HG03280 (cell line): ENCODE measurements at regions not wholly inside any gene's neighbourhood (a gene's known extent, or its start where the extent isn't known, plus 50 kb on each side); places are given as distances from the start of the nearest gene placed in this dataset.

Experiments used
- ATAC-seq: cut with Tn5 transposase; IDR thresholded peaks from one replicate; pipeline ENCODE4 v1.9.1; 2021; ENCODE audit warnings: mild to moderate bottlenecking, moderate library complexity; ENCODE audit not compliant: unreplicated experiment

DNA sequence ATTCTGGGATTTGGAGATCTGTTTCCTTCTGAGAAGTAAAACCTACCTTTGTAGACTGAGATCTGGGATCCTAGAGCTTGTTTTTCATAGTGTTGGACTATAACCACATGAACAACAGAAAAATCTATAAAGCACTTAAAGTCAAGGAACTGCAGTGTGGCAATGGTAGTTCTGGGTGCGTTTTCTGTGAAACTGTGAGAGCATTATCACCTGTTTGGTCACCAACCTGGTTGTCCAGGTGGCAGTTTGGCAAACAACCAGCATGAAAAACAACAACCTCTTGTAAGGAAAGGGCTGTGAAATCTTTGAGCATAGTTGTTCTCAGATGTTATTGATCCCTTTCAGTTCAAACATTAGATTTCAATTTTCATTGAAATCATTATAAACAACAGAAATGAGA is 215.8 kb upstream of the CITED2 start:
- ATAC-seq, result no peak

DNA sequence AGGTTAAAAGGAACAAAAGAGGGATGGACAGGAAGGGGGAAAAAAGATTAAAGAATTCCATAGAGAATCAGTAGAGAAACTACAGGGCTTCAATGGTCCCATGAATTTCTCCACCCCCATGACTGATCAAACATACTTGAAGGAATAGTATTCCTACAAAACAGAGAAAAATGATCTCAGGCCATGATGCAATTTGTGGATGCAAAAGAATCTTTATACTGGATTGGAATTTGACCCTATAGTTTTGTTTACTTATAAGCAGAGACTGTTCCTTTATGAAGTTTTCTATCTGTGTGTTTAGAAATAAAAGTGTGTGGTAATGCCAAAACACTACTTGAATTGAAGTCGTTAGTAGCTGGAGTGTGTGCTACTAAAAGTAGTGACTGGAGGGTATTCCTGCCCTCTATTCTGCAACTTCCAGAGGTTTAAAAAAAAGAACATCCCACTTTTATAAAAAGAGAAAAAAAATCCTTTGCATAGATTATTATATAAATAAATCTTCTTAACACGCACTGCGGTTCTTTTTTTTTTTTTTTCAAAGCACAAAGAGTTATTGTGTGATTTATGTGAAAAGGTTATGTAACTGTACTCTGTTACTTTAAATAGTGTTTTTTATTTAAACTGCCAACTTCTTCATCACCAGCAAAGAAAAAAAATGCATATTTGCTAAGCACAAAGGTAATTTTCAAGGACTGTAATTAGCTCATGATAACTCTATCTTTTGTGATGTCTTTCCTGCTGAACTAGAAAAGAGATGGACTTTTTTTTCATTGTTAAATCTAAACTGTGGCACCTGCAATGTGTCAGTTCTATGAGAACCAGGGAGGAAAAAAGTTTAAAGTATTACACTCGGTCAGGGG is 214.5 kb upstream of the CITED2 start:
- no peak for ATAC-seq

DNA sequence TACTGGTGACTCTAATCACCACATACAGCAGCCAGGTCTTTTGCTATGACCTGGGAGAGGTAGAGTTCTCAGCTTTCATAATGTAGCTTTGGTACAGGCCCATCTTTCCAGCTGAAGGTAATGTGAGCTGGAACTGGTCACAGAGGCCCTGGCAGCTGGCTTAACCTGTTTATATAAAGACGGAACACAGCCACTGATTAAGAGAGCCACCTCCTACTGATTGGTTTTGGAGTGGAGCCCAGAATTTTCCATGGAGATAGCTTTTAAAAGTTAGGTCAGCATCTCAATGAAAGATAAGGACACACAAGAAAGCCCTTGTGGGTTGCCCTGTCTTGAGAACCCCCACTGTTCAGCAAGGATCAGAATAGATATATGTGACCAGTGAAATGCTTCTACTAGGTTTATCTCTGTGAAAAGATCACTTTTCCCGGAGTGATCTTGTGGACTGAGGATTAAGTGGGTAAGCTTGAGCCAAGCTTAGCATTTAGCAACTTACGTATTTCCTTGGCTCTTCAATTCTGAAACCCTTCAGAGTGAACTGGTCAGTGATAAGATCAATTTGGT is 213.7 kb upstream of the CITED2 start:
- no peak for ATAC-seq

DNA sequence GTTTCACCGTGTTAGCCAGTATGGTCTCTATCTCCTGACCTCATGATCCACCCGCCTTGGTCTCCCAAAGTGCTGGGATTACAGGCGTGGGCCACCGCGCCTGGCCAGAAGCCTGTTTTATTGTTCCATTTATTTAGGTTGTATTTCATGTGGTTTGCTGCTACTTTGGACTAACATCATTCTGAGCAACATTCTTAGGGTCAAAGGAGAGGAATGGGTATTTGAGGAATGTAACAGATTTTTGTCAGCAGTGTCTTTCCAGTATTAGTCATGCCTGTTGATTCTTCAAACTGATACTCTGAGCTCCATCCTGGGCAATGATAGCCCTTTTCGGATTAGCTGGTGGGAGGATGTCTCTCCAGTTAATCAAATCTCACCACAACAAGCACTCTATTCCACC is 213.0 kb upstream of the CITED2 start:
- ATAC-seq, result no peak

DNA sequence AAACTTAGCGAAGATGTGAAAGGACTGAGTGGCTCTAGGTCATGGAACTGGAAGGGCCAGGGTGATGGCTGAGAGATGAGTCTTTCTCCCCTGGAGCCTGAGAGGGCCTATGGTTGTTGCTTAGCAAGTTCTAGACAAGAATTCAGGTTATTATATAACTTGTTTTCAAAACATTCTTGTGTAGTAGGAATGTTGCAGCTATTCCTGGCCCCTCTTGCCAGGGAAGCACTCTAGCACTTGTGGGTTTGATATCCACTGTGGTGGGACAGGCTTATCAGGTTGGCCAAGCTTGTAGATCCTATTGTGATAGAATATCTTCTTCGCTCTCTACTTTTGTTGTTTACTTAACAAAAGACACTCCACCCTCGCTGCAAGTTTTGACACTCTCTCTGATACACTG is 211.8 kb upstream of the CITED2 start:
- ATAC-seq, result no peak

DNA sequence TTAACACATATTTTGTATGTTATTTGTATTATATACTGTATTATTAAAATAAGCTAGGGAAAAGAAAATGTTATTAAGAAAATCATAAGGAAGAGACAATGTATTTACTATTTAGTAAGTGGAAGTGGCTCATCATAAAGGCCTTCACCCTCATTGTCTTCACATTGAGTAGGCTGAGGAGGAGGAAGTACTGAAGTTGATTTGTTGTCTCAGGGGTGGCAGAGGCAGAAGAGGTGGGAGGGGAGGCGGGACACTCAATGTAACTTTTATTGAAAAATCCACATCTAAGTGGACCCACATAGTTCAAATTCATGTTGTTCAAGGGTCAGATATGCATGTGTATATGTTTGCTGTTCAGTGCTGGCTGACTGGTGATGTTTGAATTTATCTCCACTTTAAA is 210.2 kb upstream of the CITED2 start:
- no peak for ATAC-seq

DNA sequence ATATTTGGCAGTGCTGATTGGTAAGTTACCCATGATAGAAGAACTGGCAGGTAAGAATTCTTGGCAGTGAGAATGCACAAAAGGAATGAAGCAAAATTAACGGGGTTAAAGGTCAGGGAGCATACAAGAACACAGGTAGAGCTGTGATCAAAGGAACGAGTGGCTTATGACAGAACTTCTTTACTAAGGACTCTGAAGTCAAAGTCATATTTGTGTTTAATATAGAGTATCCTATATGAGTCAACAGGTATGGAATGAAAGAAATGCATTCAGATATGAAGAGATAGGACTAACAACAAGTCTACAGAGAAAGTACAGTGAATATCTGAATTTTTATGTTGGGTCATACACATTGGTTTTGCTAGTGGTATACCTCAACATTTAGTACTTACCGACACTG is 209.0 kb upstream of the CITED2 start:
- no peak for ATAC-seq

DNA sequence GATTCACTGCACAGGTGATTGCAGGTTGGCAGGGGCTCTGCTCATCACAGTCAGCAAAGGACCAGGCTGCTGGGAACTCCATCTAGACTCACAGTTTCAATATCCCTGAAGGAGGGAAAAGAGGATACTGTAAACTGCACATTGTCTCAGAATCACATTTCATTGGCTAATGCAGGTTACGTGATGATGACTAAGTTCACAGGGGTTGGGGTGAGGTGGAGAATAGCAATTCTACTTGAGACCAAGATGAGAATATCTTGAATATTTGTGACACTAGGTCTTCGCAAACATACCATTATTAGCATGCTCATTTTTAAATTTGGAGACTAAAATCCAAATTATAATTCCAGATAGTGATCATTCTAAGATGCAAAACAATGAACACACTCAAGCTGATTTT is 208.5 kb upstream of the CITED2 start:
- no peak for ATAC-seq

DNA sequence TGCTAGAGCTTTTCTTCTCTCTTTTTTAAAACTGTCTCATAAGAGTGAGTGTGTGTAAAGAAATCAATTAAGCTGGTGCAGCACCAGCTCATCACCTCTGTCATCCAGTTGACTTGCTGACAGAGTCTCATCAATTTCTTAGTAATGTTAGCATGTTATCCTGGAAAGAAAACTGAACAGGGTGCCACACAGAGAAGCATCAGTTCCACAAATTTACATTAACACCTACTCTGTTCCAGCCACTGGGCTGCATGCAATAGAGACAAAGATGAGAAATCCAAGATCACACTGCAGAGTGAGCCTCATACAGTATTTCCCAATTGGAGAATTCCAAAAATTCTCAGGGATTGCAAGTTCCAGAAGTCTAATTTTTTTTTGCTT is 207.0 kb upstream of the CITED2 start:
- no peak for ATAC-seq

DNA sequence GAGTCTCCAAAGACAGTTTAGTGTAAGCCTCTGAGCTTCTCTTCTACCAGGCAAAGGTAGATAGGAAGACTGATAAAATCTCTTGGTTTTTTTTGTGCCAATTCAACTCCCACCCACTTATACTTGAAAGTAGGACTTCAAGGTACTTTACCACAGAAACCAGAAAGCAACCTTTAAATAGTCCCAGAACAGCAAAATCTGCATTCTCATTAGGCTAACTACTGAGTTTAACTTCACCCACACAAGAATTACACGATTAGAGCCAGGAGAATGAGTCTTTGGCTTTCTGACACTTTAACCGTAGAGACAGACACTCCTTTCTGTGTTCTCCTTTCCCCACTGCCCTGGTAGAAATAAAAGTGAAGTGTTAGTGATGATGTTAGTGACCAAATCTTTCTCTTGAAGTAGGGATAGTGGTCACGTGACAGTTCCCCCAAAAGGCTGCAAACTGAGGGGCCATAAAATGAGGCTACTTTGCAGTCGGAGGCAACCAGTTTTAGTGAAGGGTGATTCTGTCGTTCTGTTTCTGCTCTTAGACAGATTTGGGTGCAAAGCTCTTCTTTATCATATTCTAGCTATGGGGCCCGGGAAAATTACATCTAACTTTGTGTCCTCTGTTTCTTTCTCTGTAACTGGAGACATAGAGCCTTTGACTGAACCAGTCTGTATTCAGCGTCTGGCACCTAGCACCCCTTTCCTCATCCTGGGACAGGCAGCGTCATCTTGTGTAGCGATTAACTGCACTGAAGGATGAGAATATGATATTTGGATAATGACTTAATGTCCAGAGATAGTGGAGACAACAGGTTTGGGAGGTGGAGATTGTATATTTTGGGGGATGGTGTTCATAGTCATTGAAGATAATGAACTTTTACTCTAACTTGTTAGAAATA is 206.4 kb upstream of the CITED2 start:
- peak; percentile 93 for ATAC-seq

DNA sequence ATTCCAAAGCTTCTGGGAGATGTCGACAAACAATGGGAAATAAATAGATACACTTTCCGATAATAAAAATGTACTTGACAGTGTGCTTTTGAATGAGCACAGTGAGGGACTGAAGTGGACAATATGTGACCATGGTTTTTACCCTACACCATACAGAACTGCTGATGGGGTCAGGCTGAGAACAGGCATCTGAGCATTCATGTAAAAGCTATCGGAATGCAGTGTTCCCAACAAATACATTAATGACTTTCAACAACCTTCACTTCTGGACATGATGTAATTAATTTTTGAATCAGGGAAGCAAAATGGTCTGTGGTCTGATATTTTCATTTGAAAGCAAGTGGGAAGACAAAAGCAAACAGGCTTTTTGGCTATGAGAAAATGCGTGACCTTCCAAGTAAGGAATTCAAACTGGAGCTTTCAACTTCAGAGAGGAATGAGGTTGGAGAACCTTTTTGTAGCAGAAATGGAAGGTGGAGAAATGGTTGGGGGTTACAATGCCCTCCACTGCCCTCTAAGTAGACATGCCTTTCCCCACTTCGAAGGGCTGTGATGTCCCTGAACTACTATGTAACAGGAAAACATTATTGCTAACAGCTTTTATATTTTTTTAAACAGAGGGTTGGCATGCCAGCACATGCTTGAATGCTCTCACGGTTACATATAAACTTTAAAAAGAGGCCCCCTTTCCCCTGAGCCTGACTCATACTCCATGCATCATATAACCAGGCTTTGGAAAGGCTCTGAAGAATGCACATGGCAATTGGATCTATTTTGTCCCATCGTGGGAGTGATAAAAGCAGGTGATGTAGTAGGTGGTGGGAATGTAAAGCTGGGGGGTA is 203.5 kb upstream of the CITED2 start:
- no peak for ATAC-seq

DNA sequence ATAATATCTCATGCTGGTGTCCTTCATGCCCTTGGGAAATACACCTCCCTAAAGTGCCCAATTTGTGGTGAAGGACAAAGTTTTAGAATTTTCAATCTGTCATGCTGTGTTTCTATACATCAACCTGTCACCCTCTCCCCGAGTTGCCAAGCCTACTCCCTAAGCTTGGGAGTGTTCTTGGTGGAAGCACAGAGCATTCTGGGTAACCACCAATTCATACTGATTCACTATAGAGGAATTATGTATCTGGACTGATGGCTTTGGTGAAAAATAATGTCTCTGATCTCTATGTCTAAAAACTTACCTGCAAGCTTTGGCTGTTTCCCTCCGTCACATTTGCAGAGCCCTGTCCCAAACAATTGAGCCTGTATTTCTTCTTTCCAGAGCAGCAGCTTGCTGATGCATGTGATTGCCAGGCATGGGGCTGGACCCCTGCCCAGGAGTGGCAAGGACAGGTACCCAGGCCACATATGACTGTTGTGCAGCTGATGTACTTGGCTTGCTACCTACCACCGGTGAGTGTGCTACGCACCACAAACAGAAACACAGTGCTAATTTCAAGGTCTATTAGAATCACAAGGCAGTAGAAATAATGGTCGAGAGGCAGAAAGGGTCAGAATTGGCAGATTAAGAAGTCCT is 202.8 kb upstream of the CITED2 start:
- no peak for ATAC-seq

DNA sequence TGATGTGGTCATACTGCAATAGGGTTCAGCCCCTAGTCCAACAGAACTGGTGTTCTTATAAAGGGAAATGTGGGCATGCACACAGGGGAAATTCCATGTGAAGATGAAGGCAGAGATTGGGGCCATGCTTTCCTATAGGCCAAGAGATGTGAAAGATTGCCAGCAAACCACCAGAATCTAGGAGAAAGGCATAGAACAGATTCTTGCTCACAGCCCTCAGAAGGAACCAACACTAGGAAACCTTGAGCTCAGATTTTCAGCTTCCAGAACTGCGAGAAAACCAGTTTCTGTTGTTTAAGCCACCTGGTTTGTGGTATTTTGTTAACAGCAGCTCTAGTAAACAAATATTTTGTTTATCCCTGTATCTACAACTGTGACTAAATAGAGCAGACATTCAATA is 197.6 kb upstream of the CITED2 start:
- ATAC-seq, result peak; percentile 64

DNA sequence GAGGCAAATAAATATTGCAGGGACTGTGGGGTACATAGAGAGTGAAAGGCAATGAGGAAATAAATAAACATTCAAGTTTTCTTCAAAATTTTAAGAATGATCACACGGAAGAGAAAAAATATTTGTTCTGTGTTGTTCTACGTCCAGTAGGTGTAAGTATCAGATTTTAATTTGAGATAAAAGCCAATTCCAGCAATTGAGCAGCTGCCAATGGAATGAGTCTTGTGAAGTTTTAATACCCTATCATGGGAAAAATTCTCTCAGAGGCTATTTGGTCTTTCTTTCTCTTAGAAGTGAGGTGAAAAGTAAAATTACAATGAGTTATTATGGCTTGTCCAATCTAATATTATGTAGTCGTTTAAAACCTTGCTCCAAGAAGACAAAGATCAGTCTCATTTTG is 195.7 kb upstream of the CITED2 start:
- ATAC-seq, result no peak

DNA sequence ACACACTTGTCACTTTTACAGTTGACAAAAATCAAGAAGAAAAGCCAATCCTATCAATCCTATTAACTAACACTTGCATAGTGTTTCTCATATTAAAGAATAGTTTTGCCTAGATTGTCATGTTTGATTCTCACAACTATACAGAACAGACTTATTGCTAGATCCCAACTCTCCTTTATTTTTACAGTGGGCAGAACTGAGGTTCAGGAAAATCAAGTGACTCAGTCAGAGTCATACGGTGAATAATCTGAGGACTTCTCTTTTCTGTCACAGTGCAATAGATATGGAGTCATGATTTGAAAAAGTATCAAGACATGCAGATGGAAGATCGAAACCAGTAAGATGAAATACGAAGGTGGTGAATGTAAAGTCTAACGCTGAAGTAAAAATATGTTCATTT is 195.1 kb upstream of the CITED2 start:
- no peak for ATAC-seq

DNA sequence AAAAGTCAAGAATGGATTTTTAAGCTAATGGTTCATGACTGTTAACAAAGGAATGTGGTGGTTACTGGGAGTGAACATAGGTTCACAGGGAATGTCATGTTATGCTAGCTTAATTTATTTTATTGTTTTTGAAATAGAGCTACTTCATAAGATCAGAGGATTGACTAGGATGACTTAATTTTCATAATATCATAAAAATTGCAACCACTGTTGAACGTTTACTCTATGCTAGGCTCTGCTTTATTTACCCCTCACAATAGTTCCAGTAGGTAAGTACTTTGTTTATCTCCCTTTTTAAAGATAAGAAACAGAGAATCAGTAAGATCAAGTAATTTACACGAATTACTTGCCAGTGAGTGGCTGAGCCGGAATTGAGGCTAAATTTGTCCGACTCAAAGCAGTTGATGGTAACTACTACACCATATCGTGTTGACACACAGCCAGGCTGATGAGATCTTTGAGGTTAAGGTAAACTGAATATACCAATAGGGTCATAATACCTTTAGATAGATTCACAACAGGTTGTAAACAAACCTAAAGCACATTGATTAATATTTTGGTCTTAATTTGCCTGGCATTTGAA is 194.6 kb upstream of the CITED2 start:
- ATAC-seq, result no peak

DNA sequence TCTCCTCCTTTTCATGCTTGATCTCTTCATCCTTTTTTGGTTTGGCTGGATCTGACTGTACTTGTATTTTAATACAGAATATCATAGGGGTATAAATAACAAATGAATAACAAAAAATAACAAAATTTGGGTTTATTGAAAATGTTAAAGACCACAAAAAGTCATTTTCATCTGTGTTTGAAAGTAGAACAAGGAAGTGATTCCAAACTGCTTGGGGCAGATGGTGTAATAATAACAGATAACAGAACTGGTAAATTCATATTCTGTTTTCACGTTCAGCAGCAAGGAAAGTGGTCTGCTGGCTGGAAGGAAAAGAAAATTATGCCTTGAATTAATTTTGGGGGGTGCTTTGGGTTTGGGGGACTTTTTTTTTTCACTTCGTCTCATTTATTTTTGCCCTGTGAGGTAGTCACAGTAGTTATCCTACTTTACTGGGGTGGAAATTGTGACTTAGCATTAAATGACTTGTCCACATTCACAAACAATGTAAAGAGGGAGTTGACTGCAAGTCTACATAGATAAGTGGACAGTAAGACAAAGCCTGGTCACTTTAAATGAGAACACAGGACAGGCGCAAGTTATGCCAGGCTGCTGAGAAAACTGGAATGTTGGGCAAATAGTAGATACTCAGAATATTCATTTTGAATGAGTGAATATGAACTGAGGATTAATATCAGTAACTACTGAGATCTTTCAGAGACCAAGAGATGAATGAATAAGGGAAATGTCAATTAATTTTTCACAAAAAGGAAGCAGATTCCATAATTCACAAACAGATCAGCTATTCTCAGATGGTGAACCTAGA is 193.9 kb upstream of the CITED2 start:
- ATAC-seq, result peak; percentile 37

DNA sequence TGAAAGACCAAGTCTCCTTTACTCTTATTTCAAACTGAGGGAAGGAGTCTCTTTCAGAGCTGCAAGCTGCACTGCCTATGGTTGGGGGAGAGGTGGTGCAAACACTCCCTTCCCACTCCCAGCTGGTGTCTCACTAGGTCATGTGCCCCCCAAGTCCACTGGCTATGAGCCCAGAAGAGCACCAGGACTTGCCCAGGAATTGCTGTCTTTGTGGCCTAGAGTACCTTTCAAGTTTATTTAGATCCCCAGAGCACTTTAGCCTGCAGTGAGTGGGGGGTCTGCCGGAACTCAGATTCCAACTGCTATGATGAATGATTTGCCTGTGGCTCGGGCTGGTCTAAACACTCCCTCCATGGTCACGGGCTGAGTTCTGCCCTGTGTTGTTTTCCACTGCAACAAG is 192.6 kb upstream of the CITED2 start:
- ATAC-seq, result no peak

DNA sequence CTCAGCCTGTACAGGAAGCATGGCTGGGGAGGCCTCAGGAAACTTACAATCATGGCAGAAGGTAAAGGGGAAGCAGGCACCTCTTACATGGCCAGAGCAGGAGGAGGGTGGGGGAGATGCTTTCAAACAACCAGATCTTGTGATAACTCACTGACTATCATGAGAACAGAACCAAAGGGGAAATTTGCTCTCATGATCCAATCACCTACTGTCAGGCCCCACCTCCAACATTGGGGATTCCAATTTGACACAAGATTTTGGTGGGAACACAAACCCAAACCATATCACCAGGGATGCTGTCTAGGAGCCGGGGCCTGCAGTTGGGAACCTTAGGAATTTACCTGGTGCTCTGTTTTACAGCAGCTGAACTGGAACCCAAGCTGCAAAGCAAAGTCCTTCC is 191.1 kb upstream of the CITED2 start:
- ATAC-seq, result no peak
